ENCODE measurements at regions not wholly inside any gene's neighbourhood (a gene's known extent, or its start where the extent isn't known, plus 50 kb on each side); places are given as distances from the start of the nearest gene placed in this dataset.

GRCh38 chr16:85491798-85492294 lies 121.3 kb upstream of the GSE1 start:
- Histone ChIP-seq H3K9me3 (ENCODE audit: control insufficient read depth, insufficient read depth, low read length) (no peaks in the 10 kb centered on the region), H3K36me3 (ENCODE audit: control insufficient read depth, insufficient read depth, low read length) (no peaks in the 10 kb centered on the region), H3K27me3 (ENCODE audit: control insufficient read depth, insufficient read depth, low read length) (no peaks in the 10 kb centered on the region), H3K4me1 (ENCODE audit: control insufficient read depth, insufficient read depth, low read length) (peaks cover 9% of the 10 kb centered on the region), H3K4me3 (ENCODE audit: low read length) (no peak overlapping the region), H3K27ac (ENCODE audit: low read length) (no peak overlapping the region)
- WGBS (ENCODE audit: insufficient coverage): 50% methylated on average over 17 of the region's 17 CpGs
- peaks cover 0 to 6% of the 10 kb centered on the region in 2 donors for H3K4me1 Mint-ChIP-seq
- intact Hi-C loops (cut with micrococcal nuclease): no loop called here
- ATAC-seq (no peak), DNase-seq (peak in 1 of 2 donors; percentile 13)
- H3K27ac Mint-ChIP-seq: no peak overlapping the region
- no peaks in the 10 kb centered on the region for H3K9me3 Mint-ChIP-seq
- no peaks in the 10 kb centered on the region for H3K27me3 Mint-ChIP-seq (ENCODE audit: low read depth in 2 of 2)
- TF ChIP-seq, protein P1, sequence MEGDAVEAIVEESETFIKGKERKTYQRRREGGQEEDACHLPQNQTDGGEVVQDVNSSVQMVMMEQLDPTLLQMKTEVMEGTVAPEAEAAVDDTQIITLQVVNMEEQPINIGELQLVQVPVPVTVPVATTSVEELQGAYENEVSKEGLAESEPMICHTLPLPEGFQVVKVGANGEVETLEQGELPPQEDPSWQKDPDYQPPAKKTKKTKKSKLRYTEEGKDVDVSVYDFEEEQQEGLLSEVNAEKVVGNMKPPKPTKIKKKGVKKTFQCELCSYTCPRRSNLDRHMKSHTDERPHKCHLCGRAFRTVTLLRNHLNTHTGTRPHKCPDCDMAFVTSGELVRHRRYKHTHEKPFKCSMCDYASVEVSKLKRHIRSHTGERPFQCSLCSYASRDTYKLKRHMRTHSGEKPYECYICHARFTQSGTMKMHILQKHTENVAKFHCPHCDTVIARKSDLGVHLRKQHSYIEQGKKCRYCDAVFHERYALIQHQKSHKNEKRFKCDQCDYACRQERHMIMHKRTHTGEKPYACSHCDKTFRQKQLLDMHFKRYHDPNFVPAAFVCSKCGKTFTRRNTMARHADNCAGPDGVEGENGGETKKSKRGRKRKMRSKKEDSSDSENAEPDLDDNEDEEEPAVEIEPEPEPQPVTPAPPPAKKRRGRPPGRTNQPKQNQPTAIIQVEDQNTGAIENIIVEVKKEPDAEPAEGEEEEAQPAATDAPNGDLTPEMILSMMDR (IDR thresholded peaks at IDR 0.05): no peak
- H3K4me3 Mint-ChIP-seq: no peak overlapping the region
- H3K36me3 Mint-ChIP-seq: no peaks in the 10 kb centered on the region

DNA sequence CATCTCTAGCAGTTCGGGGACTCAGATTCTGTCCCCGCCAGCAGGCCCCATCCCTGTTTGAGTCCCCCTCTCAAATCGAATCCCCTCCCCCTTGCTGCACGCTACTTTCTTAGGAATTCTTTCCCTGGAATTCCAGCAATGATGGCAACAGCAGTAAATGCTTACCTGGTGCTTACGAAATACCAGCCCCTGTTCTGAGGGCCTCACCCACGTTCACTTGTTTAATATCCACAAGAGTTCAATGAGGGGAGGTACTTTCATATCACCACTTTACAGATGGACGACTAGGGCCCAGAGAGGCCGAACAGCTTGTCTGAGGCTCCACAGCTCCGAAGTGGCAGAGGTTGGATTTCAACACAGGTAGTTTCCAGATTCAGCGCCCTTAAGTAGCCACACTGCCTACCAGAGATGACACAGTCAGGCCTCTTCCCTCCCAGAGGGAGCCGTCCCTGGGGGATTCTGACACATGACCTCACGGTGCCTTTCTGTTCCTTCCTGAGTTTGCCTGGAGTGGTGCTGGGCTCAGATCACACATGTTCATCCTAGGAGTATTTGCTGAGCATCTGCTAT lies 120.7 kb upstream of the GSE1 start:
- DNase-seq: no peak
- Histone ChIP-seq H3K36me3 (ENCODE audit: control insufficient read depth, insufficient read depth, low read length) (no peaks in the 10 kb centered on the region), H3K4me3 (ENCODE audit: low read length) (no peak overlapping the region), H3K27me3 (ENCODE audit: control insufficient read depth, insufficient read depth, low read length) (no peaks in the 10 kb centered on the region), H3K27ac (ENCODE audit: low read length) (no peak overlapping the region), H3K9me3 (ENCODE audit: control insufficient read depth, insufficient read depth, low read length) (no peaks in the 10 kb centered on the region), H3K4me1 (ENCODE audit: control insufficient read depth, insufficient read depth, low read length) (peaks cover 9% of the 10 kb centered on the region)
- no peak overlapping the region for H3K4me3 Mint-ChIP-seq
- no peak overlapping the region for H3K27ac Mint-ChIP-seq
- H3K27me3 Mint-ChIP-seq (ENCODE audit: low read depth in 2 of 2): no peaks in the 10 kb centered on the region
- H3K36me3 Mint-ChIP-seq: no peaks in the 10 kb centered on the region
- peaks cover 0 to 6% of the 10 kb centered on the region in 2 donors for H3K4me1 Mint-ChIP-seq
- no peaks in the 10 kb centered on the region for H3K9me3 Mint-ChIP-seq
- ATAC-seq: no peak
- intact Hi-C loops (cut with micrococcal nuclease): no loop called here
- WGBS (ENCODE audit: insufficient coverage): 72% methylated on average over 12 of the region's 12 CpGs
- TF ChIP-seq, protein P1 (IDR thresholded peaks at IDR 0.05): no peak

GRCh38 chr16:85494315-85494714 lies 118.8 kb upstream of the GSE1 start:
- no peak for DNase-seq
- Histone ChIP-seq H3K27me3 (ENCODE audit: control insufficient read depth, insufficient read depth, low read length) (no peaks in the 10 kb centered on the region), H3K27ac (ENCODE audit: low read length) (no peak overlapping the region), H3K4me3 (ENCODE audit: low read length) (no peak overlapping the region), H3K9me3 (ENCODE audit: control insufficient read depth, insufficient read depth, low read length) (no peaks in the 10 kb centered on the region), H3K36me3 (ENCODE audit: control insufficient read depth, insufficient read depth, low read length) (no peaks in the 10 kb centered on the region), H3K4me1 (ENCODE audit: control insufficient read depth, insufficient read depth, low read length) (peaks cover 14% of the 10 kb centered on the region)
- intact Hi-C loops (cut with micrococcal nuclease): no loop called here
- Mint-ChIP-seq H3K9me3 (no peaks in the 10 kb centered on the region), H3K4me1 (peaks cover 0 to 15% of the 10 kb centered on the region in 2 donors), H3K27me3 (ENCODE audit: low read depth in 2 of 2) (peaks cover 0 to 3% of the 10 kb centered on the region in 2 donors), H3K36me3 (no peaks in the 10 kb centered on the region), H3K4me3 (no peak overlapping the region), H3K27ac (no peak overlapping the region)
- no CpG with 5 or more reads among the region's 1 CpG for WGBS (ENCODE audit: insufficient coverage)
- TF ChIP-seq, protein P1 (IDR thresholded peaks at IDR 0.05): no peak
- no peak for ATAC-seq

GRCh38 chr16:85495259-85495658 lies 117.9 kb upstream of the GSE1 start:
- ATAC-seq: no peak
- intact Hi-C loops (cut with micrococcal nuclease): no loop called here
- Histone ChIP-seq H3K27ac (ENCODE audit: low read length) (no peak overlapping the region), H3K9me3 (ENCODE audit: control insufficient read depth, insufficient read depth, low read length) (no peaks in the 10 kb centered on the region), H3K36me3 (ENCODE audit: control insufficient read depth, insufficient read depth, low read length) (no peaks in the 10 kb centered on the region), H3K4me1 (ENCODE audit: control insufficient read depth, insufficient read depth, low read length) (peaks cover 14% of the 10 kb centered on the region), H3K27me3 (ENCODE audit: control insufficient read depth, insufficient read depth, low read length) (no peaks in the 10 kb centered on the region), H3K4me3 (ENCODE audit: low read length) (no peak overlapping the region)
- Mint-ChIP-seq H3K4me3 (no peak overlapping the region), H3K36me3 (no peaks in the 10 kb centered on the region), H3K4me1 (peaks cover 0 to 15% of the 10 kb centered on the region in 2 donors), H3K9me3 (no peaks in the 10 kb centered on the region), H3K27me3 (ENCODE audit: low read depth in 2 of 2) (peaks cover 0 to 3% of the 10 kb centered on the region in 2 donors), H3K27ac (no peak overlapping the region)
- 92% methylated on average over 11 of the region's 11 CpGs for WGBS (ENCODE audit: insufficient coverage)
- TF ChIP-seq, protein P1 (IDR thresholded peaks at IDR 0.05): no peak
- no peak for DNase-seq
